ENCODE measurements at regions not wholly inside any gene's neighbourhood (a gene's known extent, or its start where the extent isn't known, plus 50 kb on each side); places are given as distances from the start of the nearest gene placed in this dataset.

DNA sequence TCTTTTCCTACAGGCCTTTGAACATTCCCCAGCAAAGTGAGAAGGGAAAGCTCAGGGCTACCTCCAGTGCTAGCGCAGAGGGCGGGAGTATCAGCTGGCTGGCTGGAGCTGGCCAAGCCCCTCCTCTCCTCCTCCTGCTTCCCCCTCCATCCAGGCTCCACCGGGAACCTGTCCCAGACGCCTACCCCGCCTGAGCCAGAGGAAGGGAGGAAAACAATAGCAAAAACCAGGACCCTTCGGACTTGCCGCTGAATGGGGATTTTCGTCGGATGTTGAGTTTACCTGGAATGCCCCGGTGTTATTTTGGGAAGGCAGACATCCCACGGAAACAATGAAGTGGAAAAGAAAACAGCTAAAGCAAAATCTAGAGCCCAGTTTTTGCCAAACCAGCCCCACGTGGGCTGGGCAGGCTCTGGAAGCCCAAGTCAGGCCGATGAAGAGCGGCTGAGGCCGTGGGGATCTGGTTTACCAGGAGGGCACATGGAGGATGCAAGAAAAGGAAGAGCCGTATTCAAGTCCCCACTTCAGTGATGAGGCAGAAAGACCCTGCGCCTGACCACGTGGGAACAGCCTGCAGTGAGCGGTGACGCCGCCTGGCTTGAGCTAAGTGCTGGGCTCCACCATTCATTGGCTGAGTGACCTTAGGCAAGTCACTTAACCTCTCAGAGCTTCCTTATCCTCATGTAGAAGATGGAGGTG is 100.4 kb upstream of the LCLAT1 start:
- TF ChIP-seq CTCF (IDR thresholded peaks at IDR 0.05; ENCODE audit: low read depth, low read length) (no peak), EZH2phosphoT487 (IDR thresholded peaks at IDR 0.05; ENCODE audit: low read depth) (no peak)
